ENCODE measurements at regions not wholly inside any gene's neighbourhood (a gene's known extent, or its start where the extent isn't known, plus 50 kb on each side); places are given as distances from the start of the nearest gene placed in this dataset.

GRCh38 chr11:104484804-104485554, 321.0 kb upstream of the PDGFD start:
- TF ChIP-seq, protein P1, sequence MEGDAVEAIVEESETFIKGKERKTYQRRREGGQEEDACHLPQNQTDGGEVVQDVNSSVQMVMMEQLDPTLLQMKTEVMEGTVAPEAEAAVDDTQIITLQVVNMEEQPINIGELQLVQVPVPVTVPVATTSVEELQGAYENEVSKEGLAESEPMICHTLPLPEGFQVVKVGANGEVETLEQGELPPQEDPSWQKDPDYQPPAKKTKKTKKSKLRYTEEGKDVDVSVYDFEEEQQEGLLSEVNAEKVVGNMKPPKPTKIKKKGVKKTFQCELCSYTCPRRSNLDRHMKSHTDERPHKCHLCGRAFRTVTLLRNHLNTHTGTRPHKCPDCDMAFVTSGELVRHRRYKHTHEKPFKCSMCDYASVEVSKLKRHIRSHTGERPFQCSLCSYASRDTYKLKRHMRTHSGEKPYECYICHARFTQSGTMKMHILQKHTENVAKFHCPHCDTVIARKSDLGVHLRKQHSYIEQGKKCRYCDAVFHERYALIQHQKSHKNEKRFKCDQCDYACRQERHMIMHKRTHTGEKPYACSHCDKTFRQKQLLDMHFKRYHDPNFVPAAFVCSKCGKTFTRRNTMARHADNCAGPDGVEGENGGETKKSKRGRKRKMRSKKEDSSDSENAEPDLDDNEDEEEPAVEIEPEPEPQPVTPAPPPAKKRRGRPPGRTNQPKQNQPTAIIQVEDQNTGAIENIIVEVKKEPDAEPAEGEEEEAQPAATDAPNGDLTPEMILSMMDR (IDR thresholded peaks at IDR 0.05; ENCODE audit: borderline replicate concordance, extremely low read depth, low read length, poor library complexity, severe bottlenecking): no peak
- no peak for TF ChIP-seq EZH2 (IDR thresholded peaks at IDR 0.05; ENCODE audit: borderline replicate concordance, low read depth, low read length, severe bottlenecking)

All from DND-41 (cell line).